GM19467 (cell line): ENCODE measurements at regions not wholly inside any gene's neighbourhood (a gene's known extent, or its start where the extent isn't known, plus 50 kb on each side); places are given as distances from the start of the nearest gene placed in this dataset.
A peak's percentile ranks its signal among the peaks of the same experiment; 100 is the strongest.

Experiments used
- ATAC-seq: cut with Tn5 transposase; IDR thresholded peaks from one replicate; pipeline ENCODE4 v1.9.1; 2021; ENCODE audit warnings: mild to moderate bottlenecking, moderate library complexity; ENCODE audit not compliant: unreplicated experiment

DNA sequence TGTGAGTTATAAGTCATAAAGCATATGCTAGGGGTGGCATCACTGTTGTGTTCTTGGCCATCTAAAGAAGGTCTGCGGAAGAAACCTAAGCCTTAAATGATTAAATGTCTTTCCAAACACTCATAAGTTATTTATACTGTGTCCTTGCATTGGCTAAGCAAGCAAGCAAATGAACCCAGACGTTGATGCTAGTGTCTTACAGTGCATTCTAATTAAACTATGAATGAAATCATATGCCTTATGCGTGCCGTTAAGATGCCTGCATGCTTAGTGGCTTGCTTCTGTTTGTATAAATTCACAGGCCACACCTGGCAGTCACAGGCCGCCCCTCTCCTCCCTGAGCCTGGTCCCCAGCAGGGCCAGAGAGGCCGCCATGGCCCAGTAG is 49.9 kb downstream of the RIN2 start:
- ATAC-seq: no peak

DNA sequence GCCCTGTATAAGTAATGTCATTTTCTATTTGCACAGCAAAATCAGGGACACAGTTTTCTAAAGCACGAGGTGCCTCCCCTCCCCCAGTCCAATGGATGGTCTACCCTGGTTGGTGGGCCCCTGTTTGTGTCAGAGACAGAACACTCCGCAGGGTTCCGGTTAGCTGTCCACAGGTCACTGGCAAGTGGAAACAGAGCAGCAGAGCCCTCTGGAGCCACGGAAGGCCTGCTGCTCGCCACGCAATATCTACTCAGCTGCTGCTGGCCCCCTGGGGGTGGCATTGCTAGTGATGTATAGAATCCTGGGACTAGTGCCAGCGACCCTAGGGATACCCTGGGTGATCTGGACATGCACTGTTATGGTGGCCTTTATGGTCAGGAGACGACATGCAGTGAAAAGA is 50.4 kb downstream of the RIN2 start:
- no peak for ATAC-seq

- ATAC-seq: no peak
Measured at GRCh38 chr20:19809505-19809904, 51.4 kb downstream of the RIN2 start.

GRCh38 chr20:19811231-19811630 is 53.2 kb downstream of the RIN2 start:
- ATAC-seq: no peak

DNA sequence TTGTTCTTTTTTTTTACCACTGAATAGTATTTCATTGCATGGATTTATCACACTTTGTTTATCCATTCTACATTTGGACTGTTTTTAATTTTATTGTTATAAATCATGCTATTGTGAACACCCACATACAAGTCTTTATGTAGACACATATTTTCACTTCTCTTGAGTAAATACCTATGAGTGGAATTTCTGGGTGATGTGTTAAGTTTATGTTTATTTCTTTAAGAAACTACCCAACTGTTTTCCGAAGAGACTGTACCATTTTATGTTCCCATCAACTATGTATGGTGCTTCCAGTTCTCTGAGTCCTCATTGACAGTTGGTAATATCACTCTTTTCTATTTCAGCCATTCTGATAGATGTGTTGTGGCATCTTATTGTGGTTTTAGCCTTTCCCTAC is 54.0 kb downstream of the RIN2 start:
- ATAC-seq: no peak

- ATAC-seq: no peak
Measured at GRCh38 chr20:19812696-19813095, 54.6 kb downstream of the RIN2 start.

- ATAC-seq: no peak
Measured at GRCh38 chr20:19813846-19814640, 56.0 kb downstream of the RIN2 start.

DNA sequence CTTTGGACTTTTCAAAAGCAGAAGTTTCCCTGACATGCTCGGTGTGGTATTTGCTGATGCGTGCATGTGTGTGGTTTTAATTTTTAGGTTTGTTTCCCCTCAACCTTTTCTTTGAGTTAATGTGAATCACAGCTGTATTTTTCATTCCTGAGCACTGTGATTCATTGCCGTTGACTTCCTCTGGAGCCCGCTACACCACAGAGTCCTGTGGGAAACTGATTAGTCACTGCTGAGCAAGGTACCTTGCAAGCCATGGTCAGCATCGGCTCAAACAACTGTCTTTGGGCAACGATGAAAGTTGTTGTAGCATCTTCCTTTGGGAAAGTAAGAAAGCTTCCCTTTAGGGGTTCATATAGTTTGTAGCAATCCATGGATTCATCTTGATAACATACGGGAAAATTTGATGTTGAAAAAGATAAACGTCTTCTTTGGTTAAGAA is 57.5 kb downstream of the RIN2 start:
- no peak for ATAC-seq

DNA sequence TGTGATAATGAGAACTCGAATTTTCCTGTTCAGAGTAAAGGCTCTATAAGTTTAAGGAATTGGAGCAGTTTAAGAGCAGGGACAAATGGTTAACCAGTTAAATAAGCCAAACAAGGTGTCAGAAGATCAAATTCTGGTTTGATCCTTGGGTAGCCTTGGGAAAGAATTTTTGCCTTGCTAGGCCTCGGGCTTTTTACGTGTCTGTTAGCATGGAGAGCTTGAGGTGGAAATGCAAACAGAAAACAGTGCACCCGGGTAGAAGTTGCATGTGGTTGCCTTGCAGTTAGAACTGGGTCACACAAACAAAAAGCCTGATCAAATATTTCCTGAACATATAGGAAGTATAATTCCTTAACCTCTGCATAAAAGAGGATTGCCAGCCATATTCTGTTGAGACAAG is 58.3 kb downstream of the RIN2 start:
- no peak for ATAC-seq

DNA sequence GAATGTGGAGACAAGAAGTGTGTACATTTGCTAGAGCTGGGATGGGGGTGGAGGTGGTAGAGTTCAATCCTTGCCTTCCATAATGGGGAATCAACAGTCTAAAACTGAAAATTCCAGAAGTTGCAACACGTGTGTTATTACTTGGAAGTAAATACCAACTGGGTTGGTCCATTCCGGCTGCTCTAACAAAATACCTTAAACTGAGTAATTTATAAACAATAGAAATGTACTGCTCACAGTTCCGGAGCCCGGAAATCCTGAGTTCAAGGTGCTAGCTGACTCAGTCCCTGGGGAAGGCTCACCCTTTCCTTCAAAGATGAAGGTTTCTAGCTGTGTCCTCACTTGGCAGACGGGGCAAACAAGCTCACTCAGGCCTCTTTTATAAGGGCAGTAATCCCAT is 59.0 kb downstream of the RIN2 start:
- ATAC-seq: no peak

GRCh38 chr20:19819149-19819548 is 61.1 kb downstream of the RIN2 start:
- ATAC-seq: no peak

GRCh38 chr20:19820555-19821211 is 62.6 kb downstream of the RIN2 start:
- no peak for ATAC-seq

GRCh38 chr20:19821606-19822005 is 63.5 kb downstream of the RIN2 start:
- no peak for ATAC-seq

DNA sequence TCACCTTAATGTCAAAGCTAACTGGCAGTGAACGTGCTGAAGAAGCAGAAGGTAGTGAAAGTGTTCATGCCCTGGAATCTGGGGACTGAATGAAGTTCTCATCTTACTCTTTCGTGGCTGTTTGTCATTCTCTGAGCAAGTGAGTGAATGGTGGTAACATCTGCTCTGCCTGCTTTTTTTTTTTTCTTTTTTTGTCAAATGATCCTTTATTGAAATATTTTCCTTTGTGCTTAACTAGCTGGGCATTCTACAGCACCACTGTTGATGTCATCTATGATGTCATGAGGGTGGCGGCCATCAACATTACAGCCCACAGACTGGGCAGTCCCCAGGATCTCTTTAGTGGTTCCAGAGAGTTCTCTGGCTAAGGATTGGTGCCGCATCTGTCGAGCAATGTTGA is 65.2 kb downstream of the RIN2 start:
- ATAC-seq: no peak

DNA sequence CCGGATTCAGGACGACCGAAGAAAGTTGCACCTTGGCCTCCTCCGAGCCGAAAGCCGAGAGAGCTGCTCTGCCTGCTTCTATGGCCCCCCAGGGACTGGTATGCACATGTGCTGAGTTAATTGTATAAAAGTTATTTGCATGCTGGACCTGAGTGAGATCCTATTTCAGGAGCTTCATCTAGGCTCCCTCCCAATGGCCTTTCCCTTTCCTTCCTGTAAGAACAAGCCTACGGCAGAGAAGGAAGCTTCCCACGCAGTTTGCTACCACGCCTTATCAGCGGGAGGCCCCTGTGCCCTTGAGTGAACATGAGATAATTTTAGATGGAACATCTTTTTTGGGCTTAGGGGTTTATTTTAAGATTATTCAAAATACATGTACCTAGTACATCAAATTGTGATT is 65.9 kb downstream of the RIN2 start:
- no peak for ATAC-seq

DNA sequence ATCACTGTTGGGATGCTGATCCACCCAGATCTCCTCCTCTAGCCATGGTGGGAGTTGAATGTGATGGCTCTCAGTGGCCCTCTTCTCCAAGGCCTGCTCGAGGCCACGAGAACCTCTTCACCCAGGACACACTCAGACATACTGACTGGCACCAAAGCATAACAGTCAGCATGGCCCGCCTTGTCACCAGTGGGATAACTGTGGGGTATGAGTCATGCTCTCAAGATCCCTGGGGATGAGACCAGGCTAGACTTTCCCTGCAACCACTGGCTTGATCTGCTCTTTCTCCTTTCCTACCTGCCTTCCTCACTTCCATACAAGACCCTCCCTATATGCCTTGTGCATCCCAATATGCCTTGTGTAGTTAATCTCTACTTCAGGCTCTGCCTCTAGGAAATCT is 66.8 kb downstream of the RIN2 start:
- ATAC-seq: no peak

GRCh38 chr20:19826179-19826914 is 68.3 kb downstream of the RIN2 start:
- no peak for ATAC-seq

DNA sequence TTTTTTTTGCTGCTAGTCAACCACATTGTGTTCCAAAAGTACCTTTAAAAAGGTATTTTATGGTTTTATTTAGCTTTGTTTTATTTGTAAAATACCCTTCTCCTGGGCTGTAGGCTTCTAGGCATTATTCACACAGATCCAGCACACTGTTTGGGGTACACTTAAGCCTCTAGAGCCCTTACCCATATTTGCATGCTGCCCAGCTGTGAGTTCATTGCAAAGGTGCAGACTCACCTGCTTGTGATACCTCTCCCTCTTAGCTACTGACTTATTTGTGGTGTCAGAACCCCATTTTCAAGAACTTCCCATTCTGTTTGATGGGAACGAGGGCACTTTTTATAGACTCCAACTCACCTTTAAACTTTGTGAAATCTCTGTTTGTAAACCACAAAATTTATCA is 69.8 kb downstream of the RIN2 start:
- ATAC-seq: peak; percentile 19

DNA sequence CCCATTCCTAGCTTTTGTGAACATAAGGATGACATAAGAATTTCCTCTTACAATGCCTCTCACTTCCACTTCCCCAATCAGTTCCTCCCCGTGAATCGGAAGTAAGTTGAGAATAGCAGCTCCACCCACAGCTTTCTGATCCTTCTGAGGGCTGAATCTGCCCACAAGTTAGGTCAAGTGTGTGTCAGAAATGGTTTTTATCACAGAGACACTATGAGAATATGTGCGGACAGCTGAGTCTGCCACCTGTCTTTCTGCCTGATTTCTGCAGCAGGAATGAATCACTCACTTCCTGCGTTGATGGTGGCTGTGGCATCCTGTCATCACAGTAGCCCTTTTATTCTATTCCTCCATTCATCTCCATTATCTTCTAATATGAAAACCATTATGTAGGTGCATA is 70.2 kb downstream of the RIN2 start:
- ATAC-seq: peak; percentile 90

DNA sequence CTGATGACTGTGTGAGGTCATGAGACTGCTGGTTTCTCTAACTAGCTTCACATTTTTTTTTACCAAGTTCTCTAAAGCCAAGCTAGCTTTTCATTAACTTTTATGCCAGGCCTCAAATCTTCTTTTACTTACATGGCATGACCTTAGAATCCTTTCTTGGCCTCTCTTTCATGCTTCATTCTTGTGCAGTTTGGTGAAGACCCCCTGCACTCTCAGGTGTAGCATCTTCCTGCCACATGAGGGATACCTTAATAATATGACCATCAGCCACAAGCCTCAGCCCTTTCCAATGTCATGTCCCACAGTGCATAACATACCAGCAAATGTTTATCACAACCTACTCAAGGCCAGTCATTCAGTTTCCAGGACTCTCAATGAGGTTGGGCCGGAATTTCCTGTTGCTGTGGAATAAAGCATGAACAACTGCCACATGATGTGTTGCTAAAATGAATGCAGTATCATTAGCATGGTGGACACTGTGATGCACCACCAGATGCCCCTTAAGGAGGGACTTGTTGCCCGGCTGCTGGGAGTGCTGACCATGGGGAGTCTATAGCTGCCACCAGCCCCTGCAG is 72.2 kb downstream of the RIN2 start:
- no peak for ATAC-seq

- ATAC-seq: no peak
Measured at GRCh38 chr20:19832875-19833274, 74.8 kb downstream of the RIN2 start.

GRCh38 chr20:19833395-19833794 is 75.3 kb downstream of the RIN2 start:
- no peak for ATAC-seq
